IMR-90 (cell line): ENCODE measurements at regions not wholly inside any gene's neighbourhood (a gene's known extent, or its start where the extent isn't known, plus 50 kb on each side); places are given as distances from the start of the nearest gene placed in this dataset.
A peak's percentile ranks its signal among the peaks of the same experiment; 100 is the strongest.

Experiments
- ATAC-seq: fragments of 200-7000 bp; cut with Tn5 transposase; 2 replicates; pipeline ENCODE4 v1.9.1; 2020; ENCODE audit warnings: low read depth, mild to moderate bottlenecking, moderate library complexity
- BruUV-seq: library from RNA; stranded (reverse); fragments of 400-500 nt; replicated peaks from 2 replicates; lab custom pipeline; 2021; lab: Mats Ljungman, UMichigan
- CTCF ChIA-PET: fragments of 300-600 bp; formaldehyde crosslinking; extraction: SDS; loops from one replicate; lab custom pipeline; 2021; ENCODE audit warnings: antibody characterized with exemption; lab: Yijun Ruan, JAX
- POLR2A ChIA-PET: fragments of 300-600 bp; sonication (Branson Sonifier 250); formaldehyde crosslinking; loops from one replicate; lab custom pipeline; 2022; ENCODE audit warnings: antibody characterized with exemption; ENCODE audit not compliant: unreplicated experiment; lab: Charles Lee
- DNase-seq: peaks from one replicate; pipeline ENCODE4 v3.0.0; 2013
- H2AFZ ChIP-seq: replicated peaks from 2 replicates; pipeline ENCODE3; 2013; ENCODE audit warnings: low read length, mild to moderate bottlenecking; ENCODE audit not compliant: poor library complexity
- H2AK5ac ChIP-seq: 2 replicates; pipeline ENCODE4 v1.6.1; 2013; ENCODE audit warnings: low read depth, low read length, inconsistent platforms
- H2AK9ac ChIP-seq: replicated peaks from 2 replicates; pipeline ENCODE3; 2013; ENCODE audit warnings: mild to moderate bottlenecking, low read depth, low read length, moderate library complexity; ENCODE audit not compliant: poor library complexity
- H2BK120ac ChIP-seq: 2 replicates; pipeline ENCODE4 v1.6.1; 2013; ENCODE audit warnings: low read depth, low read length, inconsistent platforms
- H2BK15ac ChIP-seq: 3 replicates; pipeline ENCODE4 v1.6.1; 2013; ENCODE audit warnings: low read depth, low read length, inconsistent platforms
- H2BK20ac ChIP-seq: 2 replicates; pipeline ENCODE4 v1.6.1; 2013; ENCODE audit warnings: low read depth, mild to moderate bottlenecking, inconsistent platforms, low read length, moderate library complexity
- H2BK5ac ChIP-seq: 2 replicates; pipeline ENCODE4 v1.6.1; 2013; ENCODE audit warnings: mild to moderate bottlenecking, low read depth, low read length, inconsistent platforms; ENCODE audit not compliant: poor library complexity, severe bottlenecking
- H3K14ac ChIP-seq: replicated peaks from 2 replicates; pipeline ENCODE4 v1.6.1; 2013; ENCODE audit warnings: low read depth, low read length, inconsistent platforms
- H3K18ac ChIP-seq: 2 replicates; pipeline ENCODE4 v1.6.1; 2013; ENCODE audit warnings: low read depth, low read length, control low read depth
- H3K23ac ChIP-seq: 2 replicates; pipeline ENCODE4 v1.6.1; 2013; ENCODE audit warnings: low read depth, low read length, inconsistent platforms
- H3K27ac ChIP-seq: 2 replicates; pipeline ENCODE4 v1.5.1; 2013; ENCODE audit warnings: mild to moderate bottlenecking, control low read depth, low read length; ENCODE audit not compliant: insufficient read depth
- H3K27me3 ChIP-seq: 2 replicates; pipeline ENCODE4 v1.6.1; 2013; ENCODE audit warnings: low read length; ENCODE audit not compliant: control insufficient read depth, insufficient read depth
- H3K36me3 ChIP-seq: 2 replicates; pipeline ENCODE4 v1.6.1; 2013; ENCODE audit warnings: low read length, mixed read lengths; ENCODE audit not compliant: control insufficient read depth, insufficient read depth
- H3K4ac ChIP-seq: 2 replicates; pipeline ENCODE4 v1.6.1; 2013; ENCODE audit warnings: low read depth, low read length, inconsistent platforms
- H3K4me1 ChIP-seq: 2 replicates; pipeline ENCODE4 v1.6.1; 2013; ENCODE audit warnings: low read length, mixed read lengths; ENCODE audit not compliant: control insufficient read depth, insufficient read depth
- H3K4me2 ChIP-seq: 2 replicates; pipeline ENCODE4 v1.6.1; 2013; ENCODE audit warnings: low read depth, mild to moderate bottlenecking, control low read depth, low read length, moderate library complexity
- H3K4me3 ChIP-seq: 2 replicates; pipeline ENCODE4 v1.5.1; 2013; ENCODE audit warnings: low read depth, mild to moderate bottlenecking, control low read depth, low read length, moderate library complexity; ENCODE audit not compliant: insufficient read depth
- H3K56ac ChIP-seq: 2 replicates; pipeline ENCODE4 v1.6.1; 2013; ENCODE audit warnings: low read length, inconsistent platforms; ENCODE audit not compliant: insufficient read depth; ENCODE audit errors: extremely low read depth
- H3K79me1 ChIP-seq, 2 experiments: 2 replicates each; pipeline ENCODE4 v1.6.1; 2013; ENCODE audit warnings: low read length in 2 of 2, inconsistent platforms in 1 of 2, low read depth in 1 of 2
- H3K9ac ChIP-seq: 2 replicates; pipeline ENCODE4 v1.6.1; 2013; ENCODE audit warnings: low read depth, low read length, control low read depth
- H3K9me1 ChIP-seq: 2 replicates; pipeline ENCODE4 v1.6.1; 2013; ENCODE audit warnings: low read length, inconsistent platforms; ENCODE audit not compliant: insufficient read depth
- H3K9me3 ChIP-seq: 2 replicates; pipeline ENCODE4 v1.6.1; 2013; ENCODE audit warnings: low read length; ENCODE audit not compliant: control insufficient read depth, insufficient read depth
- H4K20me1 ChIP-seq: 2 replicates; pipeline ENCODE4 v1.6.1; 2013; ENCODE audit warnings: low read length, inconsistent platforms; ENCODE audit not compliant: insufficient read depth
- H4K5ac ChIP-seq: 2 replicates; pipeline ENCODE4 v1.6.1; 2013; ENCODE audit warnings: mild to moderate bottlenecking, low read depth, low read length, control low read depth
- H4K8ac ChIP-seq, 2 experiments: 2 replicates each; pipeline ENCODE4 v1.6.1; 2013; ENCODE audit warnings: low read depth in 2 of 2, low read length in 2 of 2, control low read depth in 1 of 2, inconsistent platforms in 1 of 2
- H4K91ac ChIP-seq: 2 replicates; pipeline ENCODE4 v1.6.1; 2013; ENCODE audit warnings: low read depth, low read length, inconsistent platforms; ENCODE audit not compliant: insufficient read depth
- RAD21 ChIP-seq: IDR thresholded peaks from 2 replicates; pipeline ENCODE4 v1.6.1; 2012; ENCODE audit warnings: low read length, improper control_type of control experiment
- RCOR1 ChIP-seq: IDR thresholded peaks from 2 replicates; pipeline ENCODE4 v1.6.1; 2012; ENCODE audit warnings: mild to moderate bottlenecking, low read length, improper control_type of control experiment; ENCODE audit not compliant: insufficient replicate concordance
- RFX5 ChIP-seq: IDR thresholded peaks from 2 replicates; pipeline ENCODE4 v1.8.0; 2012; ENCODE audit warnings: low read depth, mild to moderate bottlenecking, low read length, moderate library complexity
- SMC3 ChIP-seq: fragments of 150-350 bp; IDR thresholded peaks from 2 replicates; pipeline ENCODE4 v1.6.1; 2016; ENCODE audit warnings: low read depth, mild to moderate bottlenecking, antibody characterized with exemption, low read length, moderate library complexity
- WGBS, 2 experiments: methylation state at CpG; one replicate each; pipeline versions ENCODE4 v1.1.5 to v1.1.7; 2013; ENCODE audit warnings: missing lambda C conversion rate in 2 of 2; ENCODE audit not compliant: insufficient read length in 1 of 2; ENCODE audit errors: extremely low coverage in 2 of 2; 5-methylcytosine and 5-hydroxymethylcytosine counted together
- dilution Hi-C: fragments of 300-500 bp; cut with HindIII; formaldehyde crosslinking; loops from one replicate; pipeline ENCODE4 v1.14.3; 2018; ENCODE audit warnings: low sequenced_read_pairs; ENCODE audit not compliant: unreplicated experiment
- in situ Hi-C: fragments of 300-500 bp; cut with MboI; formaldehyde crosslinking; loops from 3 replicates; pipeline ENCODE4 v1.14.3; 2019; ENCODE audit warnings: low sequenced_read_pairs, inconsistent platforms, mixed read lengths
- intact Hi-C: fragments of 100-400 bp; cut with micrococcal nuclease; formaldehyde crosslinking; loops from 2 replicates; pipeline ENCODE4 v1.10.0; 2022

DNA sequence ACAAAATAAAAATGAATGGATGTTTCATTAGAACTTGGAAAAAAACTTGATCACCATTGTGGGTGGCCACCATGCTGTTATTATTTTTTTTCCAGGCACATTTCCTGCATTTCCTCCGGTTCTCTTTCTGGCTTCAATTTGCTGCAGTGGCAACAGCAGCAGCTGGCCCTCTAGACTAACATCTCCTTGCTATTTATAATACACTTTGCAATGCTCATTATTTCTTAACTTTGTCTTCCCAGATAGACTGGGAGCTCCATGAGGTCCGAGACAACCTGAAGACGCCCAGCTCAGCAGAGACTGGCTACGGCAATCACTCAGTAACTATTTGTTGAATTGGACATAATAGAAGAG, 53.4 kb upstream of the ATP5PO start:
- H3K23ac ChIP-seq = no peak overlapping the region
- peak overlapping the region; percentile 79 for H2BK20ac ChIP-seq
- H3K14ac ChIP-seq = peak overlapping the region; percentile 83
- no peak overlapping the region for H3K4me3 ChIP-seq
- H3K18ac ChIP-seq = peak overlapping the region; percentile 69; the same call in 1 of the 2 replicates
- peaks cover 18% of the 10 kb centered on the region for H3K9me1 ChIP-seq
- BruUV-seq = no TSS peak
- H2BK5ac ChIP-seq = peak overlapping the region; percentile 95
- H3K9me3 ChIP-seq = no peaks in the 10 kb centered on the region
- POLR2A ChIA-PET = no interaction called here
- no peak for TF ChIP-seq RCOR1
- TF ChIP-seq RAD21 = no peak
- TF ChIP-seq SMC3 = no peak
- no peak for TF ChIP-seq RFX5
- peak overlapping the region; percentile 49 for H4K91ac ChIP-seq
- no peaks in the 10 kb centered on the region; a peak in 1 of 4 replicates for H3K79me1 ChIP-seq
- peaks cover 16% of the 10 kb centered on the region; the same call in 1 of the 2 replicates for H3K4me1 ChIP-seq
- dilution Hi-C loops = no loop called here
- in situ Hi-C loops = no loop called here
- no peaks in the 10 kb centered on the region for H3K27me3 ChIP-seq
- no peak overlapping the region for H3K27ac ChIP-seq
- DNase-seq (peak; percentile 11), ATAC-seq (peak; percentile 4)
- peak overlapping the region; percentile 47 to 83 for H4K8ac ChIP-seq
- peak overlapping the region; percentile 2 for H2AFZ ChIP-seq
- peak overlapping the region; percentile 94; the same call in 1 of the 3 replicates for H2BK15ac ChIP-seq
- no peak overlapping the region for H2AK9ac ChIP-seq
- peak overlapping the region; percentile 64 for H3K4ac ChIP-seq
- CTCF ChIA-PET = interaction anchor here (1.2 kb wide), 1 partner anchor 9 kb away, joined by 3 read pairs; no protein-coding TSS in a partner anchor
- H3K4me2 ChIP-seq = peak overlapping the region; percentile 19; the same call in 1 of the 2 replicates
- H3K56ac ChIP-seq = peak overlapping the region; percentile 7; the same call in 1 of the 2 replicates
- no peak overlapping the region for H3K9ac ChIP-seq
- intact Hi-C loops = no loop called here
- 30% methylated on average over 2 of the region's 4 CpGs; no CpG with 5 or more reads in 1 of the 2 experiments for WGBS, 2 experiments
- peak overlapping the region; percentile 89; the same call in 1 of the 2 replicates for H2AK5ac ChIP-seq
- no peaks in the 10 kb centered on the region for H3K36me3 ChIP-seq
- H4K20me1 ChIP-seq = no peaks in the 10 kb centered on the region
- peak overlapping the region; percentile 70; the same call in 1 of the 2 replicates for H4K5ac ChIP-seq
- peak overlapping the region; percentile 70; the same call in 1 of the 2 replicates for H2BK120ac ChIP-seq
